Lower leg skin (tissue), 3 donors: ENCODE measurements at regions not wholly inside any gene's neighbourhood (a gene's known extent, or its start where the extent isn't known, plus 50 kb on each side); places are given as distances from the start of the nearest gene placed in this dataset.

ENCODE experiments used
- POLR2A ChIP-seq, 2 donors: fragments of 450-650 bp; IDR thresholded peaks; one replicate each; pipeline ENCODE4 v1.6.1; 2016 to 2017; ENCODE audit warnings: antibody characterized with exemption in 2 of 2, mild to moderate bottlenecking in 1 of 2, moderate library complexity in 1 of 2
- TF ChIP-seq, protein P1 (sequence below), 3 donors: fragments of 450-650 bp; IDR thresholded peaks; one replicate each; pipeline ENCODE4 v1.5.1; 2016; ENCODE audit warnings: antibody characterized with exemption in 3 of 3, mild to moderate bottlenecking in 3 of 3, moderate library complexity in 2 of 3

DNA sequence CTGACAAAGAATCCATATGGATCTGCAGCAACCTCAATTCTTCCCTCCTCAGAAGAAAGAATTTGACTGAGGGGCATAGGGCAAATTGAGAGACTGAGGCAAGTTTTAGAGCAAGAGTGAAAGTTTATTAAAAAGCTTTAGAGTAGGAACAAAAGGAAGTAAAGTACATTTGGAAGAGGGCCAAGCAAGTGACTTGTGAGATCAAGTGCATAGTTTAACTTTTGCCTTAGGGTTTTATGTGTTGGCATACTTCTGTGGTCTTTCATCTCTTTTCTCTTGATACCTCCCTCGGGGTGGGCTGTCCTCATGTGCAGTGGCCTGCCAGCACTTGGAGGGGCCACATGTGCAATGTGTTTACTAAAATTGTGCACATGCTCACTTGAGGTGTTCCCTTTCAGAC lies 98.0 kb upstream of the MAGEB16 start:
- TF ChIP-seq, protein P1, sequence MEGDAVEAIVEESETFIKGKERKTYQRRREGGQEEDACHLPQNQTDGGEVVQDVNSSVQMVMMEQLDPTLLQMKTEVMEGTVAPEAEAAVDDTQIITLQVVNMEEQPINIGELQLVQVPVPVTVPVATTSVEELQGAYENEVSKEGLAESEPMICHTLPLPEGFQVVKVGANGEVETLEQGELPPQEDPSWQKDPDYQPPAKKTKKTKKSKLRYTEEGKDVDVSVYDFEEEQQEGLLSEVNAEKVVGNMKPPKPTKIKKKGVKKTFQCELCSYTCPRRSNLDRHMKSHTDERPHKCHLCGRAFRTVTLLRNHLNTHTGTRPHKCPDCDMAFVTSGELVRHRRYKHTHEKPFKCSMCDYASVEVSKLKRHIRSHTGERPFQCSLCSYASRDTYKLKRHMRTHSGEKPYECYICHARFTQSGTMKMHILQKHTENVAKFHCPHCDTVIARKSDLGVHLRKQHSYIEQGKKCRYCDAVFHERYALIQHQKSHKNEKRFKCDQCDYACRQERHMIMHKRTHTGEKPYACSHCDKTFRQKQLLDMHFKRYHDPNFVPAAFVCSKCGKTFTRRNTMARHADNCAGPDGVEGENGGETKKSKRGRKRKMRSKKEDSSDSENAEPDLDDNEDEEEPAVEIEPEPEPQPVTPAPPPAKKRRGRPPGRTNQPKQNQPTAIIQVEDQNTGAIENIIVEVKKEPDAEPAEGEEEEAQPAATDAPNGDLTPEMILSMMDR (IDR thresholded peaks at IDR 0.05): no peak
- TF ChIP-seq POLR2A (IDR thresholded peaks at IDR 0.05): no peak
